Heart right ventricle (tissue), 16 donors: ENCODE measurements at regions not wholly inside any gene's neighbourhood (a gene's known extent, or its start where the extent isn't known, plus 50 kb on each side); places are given as distances from the start of the nearest gene placed in this dataset.

Experiments
- ATAC-seq, 8 donors: fragments of 200-7000 bp; cut with Tn5 transposase; one replicate each; pipeline ENCODE4 v1.9.1; 2020; ENCODE audit warnings: mild to moderate bottlenecking in 8 of 8, moderate library complexity in 8 of 8, moderate number of reproducible peaks in 1 of 8
- DNase-seq, 2 donors: peaks; one replicate each; pipeline ENCODE4 v3.0.0-alpha.2; 2020
- H3K27ac ChIP-seq, 10 donors: fragments of 200-600 bp; sonication (generic) in 2 of 10; one replicate each; pipeline versions ENCODE4 v1.5.0 to v1.8.0; 2020 to 2022; ENCODE audit warnings: mild to moderate bottlenecking in 3 of 10
- H3K27me3 ChIP-seq, 7 donors: fragments of 200-600 bp; one replicate each; pipeline ENCODE4 v1.8.0; 2021 to 2022; ENCODE audit warnings: mild to moderate bottlenecking in 2 of 7
- H3K36me3 ChIP-seq, 9 donors: fragments of 200-600 bp; sonication (generic) in 1 of 9; one replicate each; pipeline versions ENCODE4 v1.5.0 to v1.8.0; 2020 to 2022; ENCODE audit warnings: mild to moderate bottlenecking in 2 of 9
- H3K4me1 ChIP-seq, 9 donors: fragments of 200-600 bp; sonication (generic) in 1 of 9; one replicate each; pipeline versions ENCODE4 v1.5.0 to v1.8.0; 2020 to 2022; ENCODE audit warnings: mild to moderate bottlenecking in 4 of 9
- H3K4me3 ChIP-seq, 10 donors: fragments of 200-600 bp; sonication (generic) in 2 of 10; one replicate each; pipeline versions ENCODE4 v1.5.0 to v1.8.0; 2020 to 2022; ENCODE audit warnings: mild to moderate bottlenecking in 7 of 10, moderate library complexity in 2 of 10
- H3K9me3 ChIP-seq, 11 donors: fragments of 200-600 bp in 10 of 11; sonication (generic) in 2 of 11; one replicate each; pipeline versions ENCODE4 v1.5.0 to v1.8.0; 2013 to 2022; ENCODE audit warnings: mild to moderate bottlenecking in 2 of 11, control low read depth in 1 of 11, moderate library complexity in 1 of 11
- CTCF ChIP-seq, 9 donors: fragments of 200-600 bp; sonication (generic) in 2 of 9; IDR thresholded peaks; one replicate each; pipeline versions ENCODE4 v1.5.0 to v1.8.0; 2021 to 2022; ENCODE audit warnings: antibody characterized with exemption in 9 of 9, mild to moderate bottlenecking in 5 of 9, moderate library complexity in 1 of 9
- WGBS, 2 donors: extraction: QIAGEN DNeasy Blood & Tissue Kit; methylation state at CpG; one replicate each; pipeline ENCODE4 v1.1.7; 2013; ENCODE audit warnings: inconsistent platforms in 1 of 2; 5-methylcytosine and 5-hydroxymethylcytosine counted together
- intact Hi-C, 10 donors: fragments of 100-400 bp; cut with DNase I; formaldehyde crosslinking; loops; one replicate each; pipeline versions ENCODE4 v1.11.1 to v1.14.2; 2022
- donor health status: Arrhythmogenic right ventricular cardiomyopathy.
- donor health status: ischemic (EF 13 %, LVEDD 7.1; RV severe dilation, severe dysfunction).
- donor health status: healthy with polysubstance abuse.
- donor health status: DM: no; HTN: yes; CAD: no.
- donor health status: DM: no; HTN: no; CAD: no.
- donor health status: ischemic (EF 25% LVEDD 6.9; RV normal size, moderate dysfunction).
- donor health status: ischemic (EF 25% LVEDD 5.7; RV mildly dilated, moderate dysfunction).
- donor health status: healthy.
- donor health status: DM: yes; HTN: yes; CAD: no.
- donor health status: Ischemic cardiomyopathy.
- donor health status: ischemic (EF 35%, LVEDD 5.7; RV mildly dilated, moderate dysfunction).
- donor health status: nonischemic (EF 11% LVEDD 7.7; RV severe dilation, severe dysfunction).
- donor health status: DM: yes; HTN: yes; CAD: no.
- donor health status: PGD.
- donor health status: ischemic (EF 29% LVEDD 5.4; RV normal size, mild dysfunction).
- donor health status: nonischemic (EF 23%, LVEDD 6.1; RV moderate dilation, normal function).

- Histone ChIP-seq H3K27me3 (no peaks in the 10 kb centered on the region), H3K36me3 (no peaks in the 10 kb centered on the region), H3K9me3 (no peaks in the 10 kb centered on the region), H3K4me1 (peaks cover 0 to 58% (median 11%) of the 10 kb centered on the region in 9 donors), H3K27ac (no peak overlapping the region), H3K4me3 (no peak overlapping the region)
- no peak for TF ChIP-seq CTCF (IDR thresholded peaks at IDR 0.05)
- no peak for ATAC-seq
- no peak for DNase-seq
- intact Hi-C loops: no loop called here
Observed at GRCh38 chr6:81813305-81813704, 60.8 kb upstream of the TENT5A start.

GRCh38 chr6:81812401-81812800, 59.9 kb upstream of the TENT5A start:
- Histone ChIP-seq H3K9me3 (no peaks in the 10 kb centered on the region), H3K27ac (peak overlapping the region in 1 of 10 donors; percentile 43), H3K4me3 (peak overlapping the region in 1 of 10 donors; percentile 20), H3K27me3 (no peaks in the 10 kb centered on the region), H3K4me1 (peaks cover 0 to 57% (median 11%) of the 10 kb centered on the region in 9 donors), H3K36me3 (no peaks in the 10 kb centered on the region)
- DNase-seq (no peak), ATAC-seq (no peak)
- intact Hi-C loops: no loop called here
- 73 to 85% methylated on average over 4 of the region's 4 CpGs for WGBS, 2 donors
- no peak for TF ChIP-seq CTCF (IDR thresholded peaks at IDR 0.05)

GRCh38 chr6:81808851-81809570, 56.5 kb upstream of the TENT5A start:
- DNase-seq: peak; percentile 17 to 23
- Histone ChIP-seq H3K27me3 (no peaks in the 10 kb centered on the region), H3K4me3 (peak overlapping the region in 7 of 10 donors; percentile 4 to 42 (median 29)), H3K27ac (peak overlapping the region in 8 of 10 donors; percentile 41 to 77 (median 62)), H3K4me1 (peaks cover 0 to 46% (median 11%) of the 10 kb centered on the region in 9 donors), H3K9me3 (no peaks in the 10 kb centered on the region), H3K36me3 (no peaks in the 10 kb centered on the region)
- 9 to 12% methylated on average over 6 of the region's 6 CpGs for whole genome bisulfite sequencing, 2 donors
- TF ChIP-seq CTCF (IDR thresholded peaks at IDR 0.05): no peak
- ATAC-seq: peak in 7 of 8 donors; percentile 56 to 84 (median 73)
- intact Hi-C loops: no loop called here

GRCh38 chr6:81806793-81807565, 54.5 kb upstream of the TENT5A start:
- ATAC-seq (no peak), DNase-seq (no peak)
- H3K4me1 ChIP-seq: peaks cover 0 to 27% (median 11%) of the 10 kb centered on the region in 9 donors
- H3K4me3 ChIP-seq: no peak overlapping the region
- intact Hi-C loops: no loop called here
- 93 to 94% methylated on average over 8 of the region's 8 CpGs for WGBS, 2 donors
- TF ChIP-seq CTCF (IDR thresholded peaks at IDR 0.05): no peak
- no peaks in the 10 kb centered on the region for H3K9me3 ChIP-seq
- no peaks in the 10 kb centered on the region for H3K27me3 ChIP-seq
- no peaks in the 10 kb centered on the region for H3K36me3 ChIP-seq
- no peak overlapping the region for H3K27ac ChIP-seq
